Smooth muscle cell (in vitro differentiated cells): ENCODE measurements at regions not wholly inside any gene's neighbourhood (a gene's known extent, or its start where the extent isn't known, plus 50 kb on each side); places are given as distances from the start of the nearest gene placed in this dataset.

ENCODE experiments used
- DNase-seq: peaks from one replicate; lab custom pipeline; 2025; ENCODE audit not compliant: unreplicated experiment; lab: John Stamatoyannopoulos, UW
- H2AFZ ChIP-seq: fragments of 200-600 bp; sonication (generic); 2 replicates; pipeline ENCODE4 v1.6.0; 2016; ENCODE audit warnings: antibody characterized with exemption, low read depth, mild to moderate bottlenecking
- H3F3A ChIP-seq: fragments of 200-600 bp; sonication (generic); 2 replicates; pipeline ENCODE4 v1.6.0; 2017; ENCODE audit warnings: antibody characterized with exemption, low read depth
- H3K27ac ChIP-seq: fragments of 200-600 bp; sonication (generic); 2 replicates; pipeline ENCODE4 v1.5.1; 2016; ENCODE audit warnings: low read depth, mild to moderate bottlenecking
- H3K27me3 ChIP-seq: fragments of 200-600 bp; sonication (generic); 2 replicates; pipeline ENCODE4 v1.6.1; 2016; ENCODE audit warnings: low read depth, mild to moderate bottlenecking
- H3K36me3 ChIP-seq: fragments of 200-600 bp; sonication (generic); 2 replicates; pipeline ENCODE4 v1.5.1; 2016; ENCODE audit warnings: low read depth
- H3K4me1 ChIP-seq: fragments of 200-600 bp; sonication (generic); 2 replicates; pipeline ENCODE4 v1.5.1; 2016; ENCODE audit warnings: low read depth
- H3K4me2 ChIP-seq: fragments of 200-600 bp; sonication (generic); 2 replicates; pipeline ENCODE4 v1.6.0; 2016; ENCODE audit warnings: mild to moderate bottlenecking
- H3K4me3 ChIP-seq: fragments of 200-600 bp; sonication (generic); 2 replicates; pipeline ENCODE4 v1.5.1; 2016; ENCODE audit warnings: mild to moderate bottlenecking
- H3K79me2 ChIP-seq: fragments of 200-600 bp; sonication (generic); 2 replicates; pipeline ENCODE4 v1.6.0; 2016; ENCODE audit warnings: low read depth, mild to moderate bottlenecking
- H3K9ac ChIP-seq: fragments of 200-600 bp; sonication (generic); 2 replicates; pipeline ENCODE4 v1.6.0; 2016; ENCODE audit warnings: low read depth
- H3K9me3 ChIP-seq: fragments of 200-600 bp; sonication (generic); replicated peaks from 2 replicates; pipeline ENCODE4 v1.5.1; 2016; ENCODE audit warnings: low read depth
- H4K20me1 ChIP-seq: fragments of 200-600 bp; sonication (generic); 2 replicates; pipeline ENCODE4 v1.6.0; 2016; ENCODE audit warnings: low read depth
- CTCF ChIP-seq: fragments of 200-600 bp; sonication (generic); IDR thresholded peaks from 2 replicates; pipeline ENCODE4 v1.5.1; 2017; ENCODE audit warnings: borderline replicate concordance, mild to moderate bottlenecking, antibody characterized with exemption; ENCODE audit not compliant: insufficient read depth, poor library complexity, severe bottlenecking
- WGBS: methylation state at CpG from one replicate; pipeline ENCODE4 v1.1.7; 2016; ENCODE audit warnings: low lambda C conversion rate; 5-methylcytosine and 5-hydroxymethylcytosine counted together

DNA sequence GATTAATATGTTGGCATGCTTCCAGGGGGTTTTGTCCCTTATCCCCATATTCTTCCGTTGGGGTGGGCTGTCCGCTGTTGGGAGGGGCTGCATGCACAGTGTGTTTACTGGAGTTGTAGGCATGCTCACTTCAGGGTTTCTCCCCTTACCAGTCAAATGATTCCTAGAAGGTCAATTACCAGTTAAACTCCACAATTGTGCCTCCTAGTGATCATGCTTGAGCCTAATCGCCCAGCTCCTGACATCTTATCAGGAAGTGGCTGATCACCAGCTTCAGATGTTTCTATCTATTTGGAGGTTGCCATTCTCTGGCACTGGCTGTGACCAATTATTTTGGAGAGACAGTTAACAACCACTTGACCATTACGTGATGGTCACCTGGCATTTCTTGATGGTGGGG lies 1090.0 kb downstream of the SLITRK5 start:
- H2AFZ ChIP-seq = no peak overlapping the region
- H3K79me2 ChIP-seq = no peaks in the 10 kb centered on the region
- H3K9ac ChIP-seq = no peak overlapping the region
- H3K4me2 ChIP-seq = no peak overlapping the region
- no peak for DNase-seq
- H3K36me3 ChIP-seq = no peaks in the 10 kb centered on the region
- H4K20me1 ChIP-seq = no peaks in the 10 kb centered on the region
- 93% methylated on average over 4 of the region's 4 CpGs for WGBS
- H3F3A ChIP-seq = no peaks in the 10 kb centered on the region
- H3K4me1 ChIP-seq = no peaks in the 10 kb centered on the region
- no peak overlapping the region for H3K4me3 ChIP-seq
- no peak for TF ChIP-seq CTCF
- no peak overlapping the region for H3K27ac ChIP-seq
- no peaks in the 10 kb centered on the region for H3K27me3 ChIP-seq
- H3K9me3 ChIP-seq = no peaks in the 10 kb centered on the region

GRCh38 chr13:88764103-88764502 lies 1092.9 kb downstream of the SLITRK5 start:
- Histone ChIP-seq H4K20me1 (no peaks in the 10 kb centered on the region), H3K27me3 (no peaks in the 10 kb centered on the region)
- WGBS = 22% methylated on average over 3 of the region's 3 CpGs

GRCh38 chr13:88800505-88800904 lies 1129.3 kb downstream of the SLITRK5 start:
- Histone ChIP-seq H3F3A (no peaks in the 10 kb centered on the region), H3K9ac (no peak overlapping the region), H3K79me2 (no peaks in the 10 kb centered on the region), H2AFZ (no peak overlapping the region), H3K27me3 (no peaks in the 10 kb centered on the region), H4K20me1 (no peaks in the 10 kb centered on the region), H3K4me1 (no peaks in the 10 kb centered on the region), H3K27ac (no peak overlapping the region), H3K4me3 (no peak overlapping the region), H3K9me3 (no peaks in the 10 kb centered on the region), H3K36me3 (no peaks in the 10 kb centered on the region), H3K4me2 (no peak overlapping the region)
- TF ChIP-seq CTCF = no peak
- no peak for DNase-seq
- WGBS = 74% methylated on average over 1 of the region's 1 CpG

More at GRCh38 chr13:88764103-88764502, 1092.9 kb downstream of the SLITRK5 start:
- H2AFZ ChIP-seq = no peak overlapping the region
- no peaks in the 10 kb centered on the region for H3K36me3 ChIP-seq
- H3K27ac ChIP-seq = no peak overlapping the region
- no peak overlapping the region for H3K9ac ChIP-seq
- H3F3A ChIP-seq = no peaks in the 10 kb centered on the region
- TF ChIP-seq CTCF = no peak
- no peak overlapping the region for H3K4me2 ChIP-seq
- DNase-seq = no peak
- H3K4me1 ChIP-seq = no peaks in the 10 kb centered on the region
- H3K9me3 ChIP-seq = no peaks in the 10 kb centered on the region
- H3K4me3 ChIP-seq = no peak overlapping the region
- H3K79me2 ChIP-seq = no peaks in the 10 kb centered on the region

DNA sequence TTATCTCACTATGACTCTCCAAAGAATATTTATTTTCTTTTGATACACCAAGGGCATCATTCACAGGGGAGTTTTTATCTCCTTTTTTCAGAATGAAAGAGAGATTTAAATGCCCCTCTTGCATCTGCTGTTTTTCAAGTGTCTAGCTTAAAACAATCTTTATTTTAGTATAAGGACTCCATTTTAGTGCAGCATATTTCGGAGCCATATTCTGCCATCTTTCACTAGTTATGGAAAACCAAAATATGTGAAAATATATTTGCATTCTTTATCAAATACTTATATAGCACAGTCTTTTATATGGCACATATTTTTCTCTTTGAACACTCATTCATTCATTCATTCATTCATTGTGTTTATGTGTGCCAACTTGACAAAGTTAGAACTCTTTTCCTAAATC lies 1130.2 kb downstream of the SLITRK5 start:
- no peaks in the 10 kb centered on the region for H3F3A ChIP-seq
- H2AFZ ChIP-seq = no peak overlapping the region
- no peak overlapping the region for H3K4me3 ChIP-seq
- 100% methylated on average over 1 of the region's 1 CpG for WGBS
- no peaks in the 10 kb centered on the region for H3K9me3 ChIP-seq
- H3K36me3 ChIP-seq = no peaks in the 10 kb centered on the region
- TF ChIP-seq CTCF = no peak
- H3K4me1 ChIP-seq = no peaks in the 10 kb centered on the region
- DNase-seq = no peak
- no peaks in the 10 kb centered on the region for H3K27me3 ChIP-seq
- H3K27ac ChIP-seq = no peak overlapping the region
- no peak overlapping the region for H3K4me2 ChIP-seq
- no peak overlapping the region for H3K9ac ChIP-seq
- no peaks in the 10 kb centered on the region for H3K79me2 ChIP-seq
- no peaks in the 10 kb centered on the region for H4K20me1 ChIP-seq
